NCI-H2107 treated with DMSO at 0.1 percent for 48 hours (cell line): ENCODE measurements at regions not wholly inside any gene's neighbourhood (a gene's known extent, or its start where the extent isn't known, plus 50 kb on each side); places are given as distances from the start of the nearest gene placed in this dataset.
"Not testable (repeated sequence)": the region's sequence is repeated elsewhere in the genome, so short reads cannot be mapped to it uniquely, and the experiment has no call there.

Experiments used
- DNase-seq: peaks from one replicate; lab custom pipeline; 2025; ENCODE audit not compliant: unreplicated experiment; lab: John Stamatoyannopoulos, UW

DNA sequence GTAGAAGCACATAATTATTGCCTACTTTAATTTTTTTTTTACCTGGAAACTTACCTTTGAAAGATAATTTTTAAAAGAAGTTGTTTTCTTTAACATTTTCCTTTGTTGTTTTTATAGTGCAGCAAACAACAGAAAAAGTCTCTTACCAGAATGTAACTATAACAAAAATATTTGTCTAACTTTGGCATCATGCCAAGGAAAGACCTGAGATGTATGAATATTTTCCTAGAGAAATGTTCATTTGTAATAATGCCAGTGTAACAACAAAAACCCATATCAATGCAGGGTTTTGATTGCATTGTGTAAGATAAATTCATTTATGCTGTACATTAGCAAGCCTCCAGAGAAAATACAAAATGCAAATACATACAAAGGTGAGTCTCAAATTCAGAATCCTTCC lies 775.7 kb downstream of the SI start:
- DNase-seq = no peak

GRCh38 chr3:164291486-164291885 lies 786.8 kb downstream of the SI start:
- DNase-seq = not testable (repeated sequence)

DNA sequence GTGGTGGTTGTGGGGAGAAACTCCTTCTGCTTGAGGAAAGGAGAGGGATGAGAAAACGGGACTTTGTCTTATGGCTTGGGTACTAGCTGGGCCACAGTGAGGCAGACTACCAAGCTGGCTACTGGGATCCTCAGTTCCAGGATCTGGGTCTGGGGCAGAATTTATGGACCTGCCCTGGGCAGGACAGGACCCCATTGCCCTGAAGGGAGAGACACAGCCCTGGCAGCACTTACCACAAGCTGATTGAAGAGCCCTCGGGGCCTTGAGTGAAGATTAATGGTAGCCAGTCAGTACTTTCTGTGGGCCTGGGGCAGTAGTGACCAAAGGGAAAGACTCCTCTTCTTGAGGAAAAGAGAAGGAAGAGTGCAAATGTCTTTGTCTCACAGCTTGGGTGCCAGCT lies 799.7 kb downstream of the SI start:
- DNase-seq = no peak

- DNase-seq = no peak
Measured at GRCh38 chr3:164267053-164267452, 811.2 kb downstream of the SI start.

DNA sequence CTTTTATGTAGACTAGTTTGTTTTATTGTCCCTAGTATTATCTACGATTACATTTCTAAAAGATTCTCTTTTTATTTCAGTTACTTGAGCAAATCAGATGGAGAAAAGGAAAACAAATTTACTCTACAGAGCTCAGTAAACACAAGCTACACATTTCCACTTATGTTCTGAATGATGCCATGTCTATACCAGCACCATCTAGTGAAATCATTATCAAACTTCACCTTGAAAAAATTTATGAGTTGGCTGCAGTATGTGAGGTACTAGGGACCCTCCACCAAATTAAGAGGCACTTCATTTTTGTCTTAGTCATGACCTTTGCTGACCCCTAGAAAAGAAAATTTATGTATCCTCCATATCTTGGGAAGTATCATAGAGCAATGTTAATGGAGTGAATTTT lies 827.4 kb downstream of the SI start:
- no peak for DNase-seq

DNA sequence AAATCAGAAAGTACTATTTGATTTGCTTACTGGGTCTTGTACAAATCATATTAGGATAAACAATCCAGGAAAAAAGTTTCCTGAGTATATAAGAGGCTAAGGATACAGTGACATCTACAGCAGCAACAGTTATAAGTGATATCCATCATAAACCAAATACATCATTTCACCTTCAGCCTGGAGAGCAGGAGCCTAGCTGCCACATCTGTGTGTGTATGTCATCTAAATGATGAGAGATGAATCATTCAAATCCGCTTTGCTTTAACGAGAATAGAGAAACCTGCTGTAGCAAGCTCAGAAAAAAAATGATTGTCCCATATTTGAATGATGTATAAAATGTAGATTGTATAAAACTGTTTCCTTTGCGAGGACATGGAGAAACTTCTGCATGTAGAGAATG lies 841.4 kb downstream of the SI start:
- no peak for DNase-seq

GRCh38 chr3:164235289-164236028 lies 842.8 kb downstream of the SI start:
- no peak for DNase-seq

GRCh38 chr3:164233951-164234350 lies 844.3 kb downstream of the SI start:
- no peak for DNase-seq

DNA sequence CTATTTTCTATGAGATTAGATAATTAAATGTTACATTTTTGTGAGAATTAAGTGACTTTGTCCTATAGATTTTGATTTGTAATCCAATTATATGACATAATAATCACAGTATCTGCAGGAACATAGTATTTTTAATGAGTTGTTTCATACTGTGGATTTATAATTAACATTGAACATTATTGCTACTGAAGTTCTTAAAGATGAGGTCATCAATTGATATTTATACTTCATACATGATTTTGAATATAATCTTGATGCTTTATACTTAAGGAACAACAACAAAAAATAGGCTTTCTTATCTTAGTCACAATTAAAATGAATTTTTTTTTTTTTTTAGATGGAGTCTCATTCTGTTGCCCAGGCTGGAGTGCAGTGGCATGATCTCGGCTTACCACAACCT lies 846.6 kb downstream of the SI start:
- no peak for DNase-seq

DNA sequence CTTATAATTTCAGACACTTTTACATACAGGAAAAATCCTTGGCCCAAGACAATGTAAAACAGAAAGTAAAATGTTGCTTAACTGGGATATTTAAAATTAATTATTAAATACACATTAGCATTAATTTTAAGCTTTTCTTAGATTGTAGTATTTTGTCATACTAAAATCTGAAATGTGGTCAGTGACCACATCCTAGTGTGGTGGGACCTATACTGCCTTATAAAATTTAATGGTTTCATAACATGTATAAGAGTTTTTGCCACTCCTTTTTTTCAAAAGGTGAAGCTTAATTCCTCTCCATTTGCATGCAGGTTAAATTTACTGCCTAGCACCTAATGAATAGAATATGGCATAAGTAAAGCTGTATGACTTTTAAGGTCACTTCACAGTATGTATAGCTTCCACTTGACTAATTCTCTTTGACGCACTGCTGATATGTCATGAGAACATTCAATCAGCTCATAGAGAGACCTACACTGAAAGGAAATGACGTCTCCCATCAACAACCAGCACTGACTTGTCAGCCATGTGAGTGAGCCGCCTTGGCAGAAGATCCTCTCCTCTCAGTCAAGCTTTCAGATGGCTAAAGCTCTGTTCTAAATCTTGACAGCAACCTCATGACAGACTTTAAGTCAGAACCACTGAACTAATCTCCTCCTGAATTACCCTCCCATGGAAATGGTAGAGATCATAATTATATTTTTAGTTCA lies 847.8 kb downstream of the SI start:
- no peak for DNase-seq

DNA sequence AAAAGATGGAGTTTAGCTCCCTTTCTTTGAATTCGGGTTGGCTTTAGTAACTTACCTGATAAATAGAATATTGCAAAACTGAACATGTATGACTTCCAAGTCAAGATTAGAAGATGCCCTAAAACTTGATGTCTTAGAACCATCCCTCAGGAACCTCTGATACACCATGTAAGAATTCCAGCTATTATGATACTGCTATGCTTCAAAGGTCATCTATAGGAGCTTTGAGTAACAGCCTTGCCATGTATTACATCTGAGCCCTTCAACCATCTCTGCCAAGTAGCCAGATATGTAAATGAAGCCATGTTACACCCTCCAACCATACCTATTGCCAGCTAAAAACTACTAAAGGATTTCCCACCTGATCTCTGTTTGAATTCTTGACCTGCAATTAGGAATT lies 854.2 kb downstream of the SI start:
- DNase-seq = no peak

- DNase-seq = no peak
Measured at GRCh38 chr3:164222197-164222596, 856.1 kb downstream of the SI start.

DNA sequence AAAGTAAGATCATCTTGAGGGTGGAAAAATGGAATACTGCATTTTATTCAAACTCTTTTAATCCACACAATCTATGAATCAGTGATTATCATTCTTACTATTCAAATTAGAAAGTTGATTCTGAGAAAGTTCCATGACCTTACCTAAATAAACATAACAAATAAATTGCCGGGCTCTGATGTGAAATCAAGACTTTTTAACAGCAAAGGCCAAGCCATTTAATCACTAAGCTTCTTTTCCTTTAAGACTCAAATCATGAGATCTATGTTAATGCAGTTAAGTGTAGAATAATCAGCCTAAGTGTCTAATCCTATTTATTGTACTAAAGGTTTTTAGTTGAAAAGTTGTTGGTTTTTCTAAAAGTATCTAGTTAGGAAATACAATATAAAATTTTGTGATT lies 857.0 kb downstream of the SI start:
- no peak for DNase-seq

DNA sequence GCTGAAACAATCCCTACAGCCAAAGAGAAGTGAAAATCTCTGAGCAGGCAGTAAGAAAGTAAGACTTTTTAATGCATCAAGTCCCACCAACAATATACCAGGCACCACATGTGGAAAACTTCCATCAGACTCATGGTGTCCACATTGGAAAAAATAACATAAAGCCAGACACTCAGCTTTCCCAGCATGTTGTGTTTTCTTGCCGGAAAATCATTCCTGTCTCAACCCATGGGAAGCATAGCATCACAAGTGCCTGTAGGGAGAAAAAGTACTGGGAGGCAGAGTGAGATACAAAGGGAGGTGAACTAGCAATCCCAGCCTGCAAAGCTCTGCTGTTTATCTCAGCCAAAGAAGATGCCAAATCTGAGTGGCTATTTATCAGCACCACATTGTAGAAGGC lies 868.9 kb downstream of the SI start:
- DNase-seq = no peak

GRCh38 chr3:164208821-164209220 lies 869.5 kb downstream of the SI start:
- DNase-seq = no peak

- no peak for DNase-seq
Measured at GRCh38 chr3:164208048-164208447, 870.2 kb downstream of the SI start.

- no peak for DNase-seq
Measured at GRCh38 chr3:164200053-164200823, 878.1 kb downstream of the SI start.

DNA sequence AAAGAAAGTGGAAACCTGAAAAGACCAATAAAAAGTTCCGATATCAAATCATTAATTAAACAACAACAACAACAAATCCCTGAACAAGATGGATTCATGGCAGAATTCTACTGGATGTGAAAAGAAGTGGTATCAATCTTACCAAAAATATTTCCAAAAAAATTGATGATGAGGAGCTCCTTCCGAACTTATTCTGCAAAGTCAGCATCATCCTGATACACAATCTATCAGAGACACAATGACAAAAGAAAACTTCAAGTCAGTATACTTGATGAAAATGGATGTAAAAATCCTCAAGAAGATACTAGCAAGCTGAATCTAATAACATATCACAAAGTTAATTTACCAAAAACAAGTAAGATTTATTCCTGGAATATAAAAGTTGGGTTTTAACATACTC lies 881.8 kb downstream of the SI start:
- no peak for DNase-seq

DNA sequence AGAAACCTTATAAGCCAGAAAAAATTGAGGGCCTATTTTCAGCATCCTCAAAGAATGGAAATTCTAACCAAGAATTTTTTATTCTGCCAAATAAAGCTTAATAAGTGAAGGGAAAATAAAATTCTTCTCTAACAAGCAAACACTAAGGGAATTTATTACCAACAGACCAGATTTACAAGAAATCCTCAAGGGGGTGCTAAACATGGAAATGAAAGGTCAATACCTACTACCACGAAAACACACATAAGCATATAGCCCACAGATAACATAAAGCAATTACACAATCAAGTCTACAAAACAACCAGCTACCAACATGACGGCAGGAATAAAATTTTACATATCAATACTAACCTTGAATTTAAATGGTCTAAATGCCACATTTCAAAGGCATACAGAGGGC lies 883.5 kb downstream of the SI start:
- no peak for DNase-seq

DNA sequence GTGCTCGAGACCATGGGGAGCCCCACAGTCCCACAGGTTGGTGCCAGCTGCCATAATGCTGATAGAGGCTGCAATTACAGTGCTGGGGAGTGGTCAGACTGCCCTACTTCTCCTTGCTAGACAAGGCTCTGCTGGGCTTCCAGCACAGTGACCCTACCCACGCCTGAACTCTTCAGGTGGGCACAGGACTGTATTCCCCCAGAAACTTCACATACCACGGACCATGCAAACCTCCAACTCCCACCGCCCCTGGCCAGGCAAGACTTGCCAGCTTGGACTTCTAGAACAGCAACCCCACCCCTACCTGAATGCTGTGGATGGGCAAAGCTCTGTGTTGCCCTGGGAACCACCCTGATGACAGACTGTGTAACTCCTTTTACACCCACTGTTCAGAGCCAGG lies 885.3 kb downstream of the SI start:
- no peak for DNase-seq

DNA sequence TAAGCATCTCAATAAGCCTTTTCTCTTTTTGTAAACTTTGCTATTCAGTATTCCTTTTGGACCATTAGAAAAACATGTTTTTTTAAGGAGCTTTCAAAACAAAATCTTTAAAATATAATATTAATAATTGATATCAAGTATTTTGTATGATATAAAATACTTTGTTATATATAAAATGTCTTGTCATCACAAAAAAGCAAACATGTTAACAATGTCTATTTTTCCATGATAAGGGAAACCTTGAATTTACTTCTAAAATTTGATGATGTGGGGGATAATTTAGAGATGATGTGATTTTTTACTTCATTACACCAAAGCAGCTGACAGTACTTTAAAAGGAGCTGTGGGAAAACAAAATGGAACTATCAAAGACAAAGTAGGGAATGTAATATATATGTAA lies 887.7 kb downstream of the SI start:
- no peak for DNase-seq

- no peak for DNase-seq
Measured at GRCh38 chr3:164186095-164186494, 892.2 kb downstream of the SI start.
